ENCODE measurements at regions not wholly inside any gene's neighbourhood (a gene's known extent, or its start where the extent isn't known, plus 50 kb on each side); places are given as distances from the start of the nearest gene placed in this dataset.

DNA sequence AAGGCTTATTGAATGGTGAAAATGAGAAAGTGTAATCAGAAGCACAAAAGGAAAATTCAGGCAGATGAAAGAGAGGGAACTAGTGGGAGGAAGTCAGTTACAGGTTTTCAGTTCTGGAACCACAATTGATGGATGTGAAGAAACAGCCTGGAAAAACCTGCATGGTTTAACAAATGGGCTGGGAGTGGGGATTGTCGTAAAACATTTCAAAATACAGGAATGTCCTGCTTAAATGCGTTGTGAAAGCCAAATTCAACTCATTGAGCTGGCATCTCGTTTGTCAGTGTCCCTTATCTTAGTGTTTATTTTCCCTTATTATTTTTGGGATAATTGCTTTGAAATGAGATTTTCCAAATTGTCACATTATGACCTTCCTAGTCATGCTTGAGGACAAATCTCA lies 106.5 kb upstream of the RFC3 start:
- no peak overlapping the region for H3K4me3 Mint-ChIP-seq (ENCODE audit: low read depth, unreplicated experiment)
- BruUV-seq (replicated peaks), result no TSS peak
- DNase-seq, result no peak
- CTCF ChIA-PET, result no interaction called here
- no peaks in the 10 kb centered on the region for H3K36me3 Mint-ChIP-seq (ENCODE audit: insufficient read depth, unreplicated experiment)
- H3K27me3 Mint-ChIP-seq (ENCODE audit: unreplicated experiment), result no peaks in the 10 kb centered on the region
- no peaks in the 10 kb centered on the region for H3K4me1 Mint-ChIP-seq (ENCODE audit: low read depth, unreplicated experiment)
- H3K9me3 Mint-ChIP-seq (ENCODE audit: low read depth, unreplicated experiment), result peaks cover 5% of the 10 kb centered on the region
- intact Hi-C loops (cut with micrococcal nuclease; ENCODE audit: unreplicated experiment), result no loop called here
- TF ChIP-seq, protein P1, sequence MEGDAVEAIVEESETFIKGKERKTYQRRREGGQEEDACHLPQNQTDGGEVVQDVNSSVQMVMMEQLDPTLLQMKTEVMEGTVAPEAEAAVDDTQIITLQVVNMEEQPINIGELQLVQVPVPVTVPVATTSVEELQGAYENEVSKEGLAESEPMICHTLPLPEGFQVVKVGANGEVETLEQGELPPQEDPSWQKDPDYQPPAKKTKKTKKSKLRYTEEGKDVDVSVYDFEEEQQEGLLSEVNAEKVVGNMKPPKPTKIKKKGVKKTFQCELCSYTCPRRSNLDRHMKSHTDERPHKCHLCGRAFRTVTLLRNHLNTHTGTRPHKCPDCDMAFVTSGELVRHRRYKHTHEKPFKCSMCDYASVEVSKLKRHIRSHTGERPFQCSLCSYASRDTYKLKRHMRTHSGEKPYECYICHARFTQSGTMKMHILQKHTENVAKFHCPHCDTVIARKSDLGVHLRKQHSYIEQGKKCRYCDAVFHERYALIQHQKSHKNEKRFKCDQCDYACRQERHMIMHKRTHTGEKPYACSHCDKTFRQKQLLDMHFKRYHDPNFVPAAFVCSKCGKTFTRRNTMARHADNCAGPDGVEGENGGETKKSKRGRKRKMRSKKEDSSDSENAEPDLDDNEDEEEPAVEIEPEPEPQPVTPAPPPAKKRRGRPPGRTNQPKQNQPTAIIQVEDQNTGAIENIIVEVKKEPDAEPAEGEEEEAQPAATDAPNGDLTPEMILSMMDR (IDR thresholded peaks at IDR 0.05; ENCODE audit: unreplicated experiment), result no peak
- H3K27ac Mint-ChIP-seq (ENCODE audit: unreplicated experiment), result no peak overlapping the region

DNA sequence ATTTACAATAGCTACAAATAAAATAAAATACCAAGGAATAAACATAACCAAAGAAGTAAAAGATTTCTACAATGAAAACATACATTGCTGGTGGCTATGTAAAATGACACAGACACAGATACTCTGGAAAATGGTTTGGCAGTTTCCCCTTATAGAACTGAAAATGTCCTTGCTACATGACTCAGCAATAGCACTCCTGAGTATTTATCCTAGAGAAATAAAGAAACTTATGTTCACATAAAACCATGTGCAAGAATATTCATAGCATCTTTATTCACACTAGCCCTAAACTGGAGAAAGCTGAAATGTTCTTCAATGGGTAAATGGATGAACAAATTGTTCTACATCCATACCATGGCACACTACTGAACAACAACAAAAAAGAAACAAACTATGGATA lies 100.2 kb upstream of the RFC3 start:
- CTCF ChIA-PET, result no interaction called here
- Mint-ChIP-seq H3K27ac (ENCODE audit: unreplicated experiment) (no peak overlapping the region), H3K27me3 (ENCODE audit: unreplicated experiment) (no peaks in the 10 kb centered on the region), H3K9me3 (ENCODE audit: low read depth, unreplicated experiment) (no peaks in the 10 kb centered on the region), H3K4me3 (ENCODE audit: low read depth, unreplicated experiment) (no peak overlapping the region), H3K4me1 (ENCODE audit: low read depth, unreplicated experiment) (no peaks in the 10 kb centered on the region), H3K36me3 (ENCODE audit: insufficient read depth, unreplicated experiment) (no peaks in the 10 kb centered on the region)
- BruUV-seq (replicated peaks), result no TSS peak
- intact Hi-C loops (cut with micrococcal nuclease; ENCODE audit: unreplicated experiment), result no loop called here
- DNase-seq, result no peak
- TF ChIP-seq, protein P1 (IDR thresholded peaks at IDR 0.05; ENCODE audit: unreplicated experiment), result no peak

DNA sequence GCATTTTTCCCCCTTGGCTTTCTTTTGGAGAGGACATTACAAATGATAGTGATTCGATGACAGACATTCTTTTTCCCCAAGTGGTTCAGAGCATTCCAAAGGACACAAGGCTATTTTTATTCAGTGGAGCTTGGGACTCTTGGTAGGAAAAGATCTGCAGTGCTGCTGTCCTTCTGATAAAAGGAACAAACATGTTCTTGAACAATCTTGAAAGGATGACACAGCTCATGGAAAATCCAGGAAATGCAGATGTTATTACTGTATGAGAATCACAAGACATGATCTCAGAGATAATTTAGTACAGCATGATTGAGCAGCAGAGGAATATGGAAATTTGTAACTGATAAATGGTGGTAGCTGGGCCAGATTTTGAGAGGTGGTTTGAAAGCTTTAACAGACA lies 96.2 kb upstream of the RFC3 start:
- no TSS peak for BruUV-seq (replicated peaks)
- intact Hi-C loops (cut with micrococcal nuclease; ENCODE audit: unreplicated experiment), result loop anchor here (2.0 to 10.0 kb wide), 3 partner anchors 154 to 497 kb away; no protein-coding TSS in a partner anchor
- TF ChIP-seq, protein P1 (IDR thresholded peaks at IDR 0.05; ENCODE audit: unreplicated experiment), result no peak
- DNase-seq, result no peak
- Mint-ChIP-seq H3K9me3 (ENCODE audit: low read depth, unreplicated experiment) (no peaks in the 10 kb centered on the region), H3K27me3 (ENCODE audit: unreplicated experiment) (no peaks in the 10 kb centered on the region), H3K4me1 (ENCODE audit: low read depth, unreplicated experiment) (no peaks in the 10 kb centered on the region), H3K4me3 (ENCODE audit: low read depth, unreplicated experiment) (no peak overlapping the region), H3K36me3 (ENCODE audit: insufficient read depth, unreplicated experiment) (no peaks in the 10 kb centered on the region), H3K27ac (ENCODE audit: unreplicated experiment) (no peak overlapping the region)
- CTCF ChIA-PET, result no interaction called here

DNA sequence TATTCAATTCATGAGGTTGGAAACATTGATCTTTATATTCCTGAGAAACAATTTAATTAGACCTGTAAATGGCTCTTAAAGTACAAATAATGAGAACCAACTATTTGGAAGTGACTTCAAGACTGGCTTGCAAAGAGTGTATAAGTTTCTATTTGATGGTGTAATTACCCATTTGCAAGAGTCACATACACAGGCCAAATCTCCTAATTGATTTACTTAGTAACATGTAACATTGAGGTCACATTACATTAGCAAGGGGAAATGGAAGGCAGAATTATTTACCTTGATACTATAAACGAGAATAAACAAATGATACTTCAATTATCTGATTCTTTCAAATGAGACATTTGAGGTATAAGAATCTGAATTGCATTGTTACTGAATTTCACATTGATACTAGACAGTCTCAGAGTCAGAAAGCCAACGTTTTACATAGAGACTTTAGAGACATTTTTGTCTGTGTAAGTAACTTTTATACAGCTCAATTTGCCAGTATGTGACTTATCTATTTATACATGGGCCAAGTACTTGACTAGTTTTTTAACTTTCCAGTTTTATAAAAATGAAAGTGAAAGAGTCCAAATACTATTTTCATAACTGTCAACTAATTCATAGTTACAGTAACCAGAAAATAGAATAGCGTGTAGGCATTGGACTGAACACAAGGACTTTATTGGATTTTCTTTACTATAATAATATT lies 95.6 kb upstream of the RFC3 start:
- TF ChIP-seq, protein P1 (IDR thresholded peaks at IDR 0.05; ENCODE audit: unreplicated experiment), result no peak
- intact Hi-C loops (cut with micrococcal nuclease; ENCODE audit: unreplicated experiment), result loop anchor here (2.0 to 10.0 kb wide), 3 partner anchors 155 to 498 kb away; no protein-coding TSS in a partner anchor
- CTCF ChIA-PET, result no interaction called here

More for the DNA sequence above, 95.6 kb upstream of the RFC3 start:
- BruUV-seq (replicated peaks), result no TSS peak
- Mint-ChIP-seq H3K4me1 (ENCODE audit: low read depth, unreplicated experiment) (no peaks in the 10 kb centered on the region), H3K36me3 (ENCODE audit: insufficient read depth, unreplicated experiment) (no peaks in the 10 kb centered on the region), H3K9me3 (ENCODE audit: low read depth, unreplicated experiment) (no peaks in the 10 kb centered on the region), H3K4me3 (ENCODE audit: low read depth, unreplicated experiment) (no peak overlapping the region), H3K27ac (ENCODE audit: unreplicated experiment) (no peak overlapping the region), H3K27me3 (ENCODE audit: unreplicated experiment) (no peaks in the 10 kb centered on the region)
- no peak for DNase-seq

Data from Calu3 (cell line).